ENCODE measurements at regions not wholly inside any gene's neighbourhood (a gene's known extent, or its start where the extent isn't known, plus 50 kb on each side); places are given as distances from the start of the nearest gene placed in this dataset.

DNA sequence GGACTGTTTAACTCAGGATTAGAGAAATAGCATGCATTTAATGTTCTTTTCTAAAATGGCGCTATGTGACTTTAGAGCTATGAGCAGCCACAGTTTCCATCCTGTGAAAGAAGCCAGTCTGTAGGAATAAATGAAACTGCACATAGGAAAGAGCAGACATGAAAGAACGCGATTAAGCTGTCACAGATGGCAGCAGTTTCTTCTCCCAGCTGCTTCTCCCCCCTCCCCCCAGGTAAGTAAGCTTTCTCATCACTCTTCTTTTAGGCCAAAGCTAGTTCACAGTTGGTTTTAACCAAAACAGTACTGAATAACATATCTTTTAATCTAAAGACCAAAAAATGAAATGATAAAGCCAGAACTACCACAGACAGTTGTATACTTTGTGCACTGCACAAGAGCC, 266.4 kb downstream of the KCNA4 start:
- no peak for TF ChIP-seq CSDC2 (CRISPR knock-in tag; IDR thresholded peaks at IDR 0.05)
- TF ChIP-seq RARB (CRISPR knock-in tag; IDR thresholded peaks at IDR 0.05), result no peak
- TF ChIP-seq GLIS3 (CRISPR knock-in tag; IDR thresholded peaks at IDR 0.05), result no peak
- TF ChIP-seq, protein P1, sequence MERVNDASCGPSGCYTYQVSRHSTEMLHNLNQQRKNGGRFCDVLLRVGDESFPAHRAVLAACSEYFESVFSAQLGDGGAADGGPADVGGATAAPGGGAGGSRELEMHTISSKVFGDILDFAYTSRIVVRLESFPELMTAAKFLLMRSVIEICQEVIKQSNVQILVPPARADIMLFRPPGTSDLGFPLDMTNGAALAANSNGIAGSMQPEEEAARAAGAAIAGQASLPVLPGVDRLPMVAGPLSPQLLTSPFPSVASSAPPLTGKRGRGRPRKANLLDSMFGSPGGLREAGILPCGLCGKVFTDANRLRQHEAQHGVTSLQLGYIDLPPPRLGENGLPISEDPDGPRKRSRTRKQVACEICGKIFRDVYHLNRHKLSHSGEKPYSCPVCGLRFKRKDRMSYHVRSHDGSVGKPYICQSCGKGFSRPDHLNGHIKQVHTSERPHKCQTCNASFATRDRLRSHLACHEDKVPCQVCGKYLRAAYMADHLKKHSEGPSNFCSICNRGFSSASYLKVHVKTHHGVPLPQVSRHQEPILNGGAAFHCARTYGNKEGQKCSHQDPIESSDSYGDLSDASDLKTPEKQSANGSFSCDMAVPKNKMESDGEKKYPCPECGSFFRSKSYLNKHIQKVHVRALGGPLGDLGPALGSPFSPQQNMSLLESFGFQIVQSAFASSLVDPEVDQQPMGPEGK (CRISPR knock-in tag; IDR thresholded peaks at IDR 0.05; ENCODE audit: borderline replicate concordance), result no peak
- TF ChIP-seq, protein P2, sequence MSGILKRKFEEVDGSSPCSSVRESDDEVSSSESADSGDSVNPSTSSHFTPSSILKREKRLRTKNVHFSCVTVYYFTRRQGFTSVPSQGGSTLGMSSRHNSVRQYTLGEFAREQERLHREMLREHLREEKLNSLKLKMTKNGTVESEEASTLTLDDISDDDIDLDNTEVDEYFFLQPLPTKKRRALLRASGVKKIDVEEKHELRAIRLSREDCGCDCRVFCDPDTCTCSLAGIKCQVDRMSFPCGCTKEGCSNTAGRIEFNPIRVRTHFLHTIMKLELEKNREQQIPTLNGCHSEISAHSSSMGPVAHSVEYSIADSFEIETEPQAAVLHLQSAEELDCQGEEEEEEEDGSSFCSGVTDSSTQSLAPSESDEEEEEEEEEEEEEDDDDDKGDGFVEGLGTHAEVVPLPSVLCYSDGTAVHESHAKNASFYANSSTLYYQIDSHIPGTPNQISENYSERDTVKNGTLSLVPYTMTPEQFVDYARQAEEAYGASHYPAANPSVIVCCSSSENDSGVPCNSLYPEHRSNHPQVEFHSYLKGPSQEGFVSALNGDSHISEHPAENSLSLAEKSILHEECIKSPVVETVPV (CRISPR knock-in tag; IDR thresholded peaks at IDR 0.05), result no peak
- TF ChIP-seq ZC3H10 (CRISPR knock-in tag; IDR thresholded peaks at IDR 0.05), result no peak
- no peak for TF ChIP-seq ZFP30 (CRISPR knock-in tag; IDR thresholded peaks at IDR 0.05)
- TF ChIP-seq TCF4 (CRISPR knock-in tag; IDR thresholded peaks at IDR 0.05; ENCODE audit: borderline replicate concordance), result no peak
- TF ChIP-seq, protein P3, sequence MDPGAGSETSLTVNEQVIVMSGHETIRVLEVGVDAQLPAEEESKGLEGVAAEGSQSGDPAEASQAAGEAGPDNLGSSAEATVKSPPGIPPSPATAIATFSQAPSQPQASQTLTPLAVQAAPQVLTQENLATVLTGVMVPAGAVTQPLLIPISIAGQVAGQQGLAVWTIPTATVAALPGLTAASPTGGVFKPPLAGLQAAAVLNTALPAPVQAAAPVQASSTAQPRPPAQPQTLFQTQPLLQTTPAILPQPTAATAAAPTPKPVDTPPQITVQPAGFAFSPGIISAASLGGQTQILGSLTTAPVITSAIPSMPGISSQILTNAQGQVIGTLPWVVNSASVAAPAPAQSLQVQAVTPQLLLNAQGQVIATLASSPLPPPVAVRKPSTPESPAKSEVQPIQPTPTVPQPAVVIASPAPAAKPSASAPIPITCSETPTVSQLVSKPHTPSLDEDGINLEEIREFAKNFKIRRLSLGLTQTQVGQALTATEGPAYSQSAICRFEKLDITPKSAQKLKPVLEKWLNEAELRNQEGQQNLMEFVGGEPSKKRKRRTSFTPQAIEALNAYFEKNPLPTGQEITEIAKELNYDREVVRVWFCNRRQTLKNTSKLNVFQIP (CRISPR knock-in tag; IDR thresholded peaks at IDR 0.05; ENCODE audit: borderline replicate concordance, low read depth), result no peak
- no peak for TF ChIP-seq ISL1 (CRISPR knock-in tag; IDR thresholded peaks at IDR 0.05)
- no peak for ATAC-seq

DNA sequence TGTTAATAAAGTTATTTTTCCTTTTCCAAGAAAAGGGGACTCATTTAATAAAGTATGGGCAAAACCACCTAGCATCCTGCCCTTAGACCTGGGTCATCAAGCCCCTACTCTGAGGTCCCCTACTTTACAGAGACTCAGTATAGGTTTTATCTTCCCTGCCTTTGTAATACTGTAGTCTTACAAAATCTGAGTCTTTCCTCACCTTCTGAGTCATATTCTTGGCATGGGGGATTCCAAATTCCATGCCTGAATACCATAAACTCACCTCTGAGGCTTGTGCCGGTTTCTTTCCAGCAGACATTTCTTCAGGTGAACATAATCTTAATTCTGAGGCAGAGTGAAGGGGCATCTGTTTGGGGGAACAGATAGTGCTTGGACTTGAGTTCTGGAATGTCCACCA, 282.5 kb downstream of the KCNA4 start:
- no peak for ATAC-seq

More for the DNA sequence above, 282.5 kb downstream of the KCNA4 start:
- no peak for TF ChIP-seq TOX (CRISPR knock-in tag; IDR thresholded peaks at IDR 0.05; ENCODE audit: borderline replicate concordance)
- no peak for TF ChIP-seq OSR1 (CRISPR knock-in tag; IDR thresholded peaks at IDR 0.05)
- no peak for TF ChIP-seq CSDC2 (CRISPR knock-in tag; IDR thresholded peaks at IDR 0.05)
- TF ChIP-seq ZNF70 (CRISPR knock-in tag; IDR thresholded peaks at IDR 0.05), result no peak
- TF ChIP-seq RARB (CRISPR knock-in tag; IDR thresholded peaks at IDR 0.05), result no peak
- TF ChIP-seq SNAI2 (CRISPR knock-in tag; IDR thresholded peaks at IDR 0.05), result no peak
- TF ChIP-seq ZNF565 (CRISPR knock-in tag; conservative IDR thresholded peaks at IDR 0.05; ENCODE audit: low read depth), result no peak
- TF ChIP-seq, protein P1 (CRISPR knock-in tag; IDR thresholded peaks at IDR 0.05; ENCODE audit: borderline replicate concordance), result no peak
- no peak for TF ChIP-seq ZNF8 (CRISPR knock-in tag; IDR thresholded peaks at IDR 0.05)
- no peak for TF ChIP-seq ZC3H10 (CRISPR knock-in tag; IDR thresholded peaks at IDR 0.05)
- TF ChIP-seq CREB5 (CRISPR knock-in tag; IDR thresholded peaks at IDR 0.05; ENCODE audit: low read depth), result no peak
- TF ChIP-seq, protein P4, sequence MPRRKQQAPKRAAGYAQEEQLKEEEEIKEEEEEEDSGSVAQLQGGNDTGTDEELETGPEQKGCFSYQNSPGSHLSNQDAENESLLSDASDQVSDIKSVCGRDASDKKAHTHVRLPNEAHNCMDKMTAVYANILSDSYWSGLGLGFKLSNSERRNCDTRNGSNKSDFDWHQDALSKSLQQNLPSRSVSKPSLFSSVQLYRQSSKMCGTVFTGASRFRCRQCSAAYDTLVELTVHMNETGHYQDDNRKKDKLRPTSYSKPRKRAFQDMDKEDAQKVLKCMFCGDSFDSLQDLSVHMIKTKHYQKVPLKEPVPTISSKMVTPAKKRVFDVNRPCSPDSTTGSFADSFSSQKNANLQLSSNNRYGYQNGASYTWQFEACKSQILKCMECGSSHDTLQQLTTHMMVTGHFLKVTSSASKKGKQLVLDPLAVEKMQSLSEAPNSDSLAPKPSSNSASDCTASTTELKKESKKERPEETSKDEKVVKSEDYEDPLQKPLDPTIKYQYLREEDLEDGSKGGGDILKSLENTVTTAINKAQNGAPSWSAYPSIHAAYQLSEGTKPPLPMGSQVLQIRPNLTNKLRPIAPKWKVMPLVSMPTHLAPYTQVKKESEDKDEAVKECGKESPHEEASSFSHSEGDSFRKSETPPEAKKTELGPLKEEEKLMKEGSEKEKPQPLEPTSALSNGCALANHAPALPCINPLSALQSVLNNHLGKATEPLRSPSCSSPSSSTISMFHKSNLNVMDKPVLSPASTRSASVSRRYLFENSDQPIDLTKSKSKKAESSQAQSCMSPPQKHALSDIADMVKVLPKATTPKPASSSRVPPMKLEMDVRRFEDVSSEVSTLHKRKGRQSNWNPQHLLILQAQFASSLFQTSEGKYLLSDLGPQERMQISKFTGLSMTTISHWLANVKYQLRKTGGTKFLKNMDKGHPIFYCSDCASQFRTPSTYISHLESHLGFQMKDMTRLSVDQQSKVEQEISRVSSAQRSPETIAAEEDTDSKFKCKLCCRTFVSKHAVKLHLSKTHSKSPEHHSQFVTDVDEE (CRISPR knock-in tag; IDR thresholded peaks at IDR 0.05), result no peak
